Heart left ventricle (tissue), 13 donors: ENCODE measurements at regions not wholly inside any gene's neighbourhood (a gene's known extent, or its start where the extent isn't known, plus 50 kb on each side); places are given as distances from the start of the nearest gene placed in this dataset.

Experiments used
- CTCF ChIP-seq, 12 donors: fragments of 200-600 bp; sonication (generic) in 4 of 12; IDR thresholded peaks; one replicate each; pipeline versions ENCODE4 v1.5.0 to v1.8.0; 2018 to 2022; ENCODE audit warnings: antibody characterized with exemption in 12 of 12, mild to moderate bottlenecking in 5 of 12
- POLR2A ChIP-seq, 2 donors: fragments of 450-650 bp; IDR thresholded peaks; one replicate each; pipeline ENCODE4 v1.6.1; 2017; ENCODE audit warnings: antibody characterized with exemption in 2 of 2, mild to moderate bottlenecking in 2 of 2, moderate library complexity in 2 of 2
- donor health status: ischemic (EF 13 %, LVEDD 7.1; RV severe dilation, severe dysfunction).
- donor health status: DM: no; HTN: yes; CAD: no.
- donor health status: DM: no; HTN: no; CAD: no.
- donor health status: ischemic (EF 25% LVEDD 6.9; RV normal size, moderate dysfunction).
- donor health status: ischemic (EF 25% LVEDD 5.7; RV mildly dilated, moderate dysfunction).
- donor health status: ischemic (EF 35%, LVEDD 5.7; RV mildly dilated, moderate dysfunction).
- donor health status: nonischemic (EF 11% LVEDD 7.7; RV severe dilation, severe dysfunction).
- donor health status: DM: yes; HTN: yes; CAD: no.
- donor health status: PGD.
- donor health status: ischemic (EF 29% LVEDD 5.4; RV normal size, mild dysfunction).
- donor health status: nonischemic (EF 23%, LVEDD 6.1; RV moderate dilation, normal function).

GRCh38 chr5:135236908-135237747 lies 161.9 kb downstream of the MACROH2A1 start:
- TF ChIP-seq CTCF (IDR thresholded peaks at IDR 0.05): no peak
- no peak for TF ChIP-seq POLR2A (IDR thresholded peaks at IDR 0.05)
